Heart left ventricle (tissue), 13 donors: ENCODE measurements at regions not wholly inside any gene's neighbourhood (a gene's known extent, or its start where the extent isn't known, plus 50 kb on each side); places are given as distances from the start of the nearest gene placed in this dataset.

Experiments
- CTCF ChIP-seq, 12 donors: fragments of 200-600 bp; sonication (generic) in 4 of 12; IDR thresholded peaks; one replicate each; pipeline versions ENCODE4 v1.5.0 to v1.8.0; 2018 to 2022; ENCODE audit warnings: antibody characterized with exemption in 12 of 12, mild to moderate bottlenecking in 5 of 12
- POLR2A ChIP-seq, 2 donors: fragments of 450-650 bp; IDR thresholded peaks; one replicate each; pipeline ENCODE4 v1.6.1; 2017; ENCODE audit warnings: antibody characterized with exemption in 2 of 2, mild to moderate bottlenecking in 2 of 2, moderate library complexity in 2 of 2
- donor health status: ischemic (EF 13 %, LVEDD 7.1; RV severe dilation, severe dysfunction).
- donor health status: DM: no; HTN: yes; CAD: no.
- donor health status: DM: no; HTN: no; CAD: no.
- donor health status: ischemic (EF 25% LVEDD 6.9; RV normal size, moderate dysfunction).
- donor health status: ischemic (EF 25% LVEDD 5.7; RV mildly dilated, moderate dysfunction).
- donor health status: ischemic (EF 35%, LVEDD 5.7; RV mildly dilated, moderate dysfunction).
- donor health status: nonischemic (EF 11% LVEDD 7.7; RV severe dilation, severe dysfunction).
- donor health status: DM: yes; HTN: yes; CAD: no.
- donor health status: PGD.
- donor health status: ischemic (EF 29% LVEDD 5.4; RV normal size, mild dysfunction).
- donor health status: nonischemic (EF 23%, LVEDD 6.1; RV moderate dilation, normal function).

GRCh38 chr1:223490256-223490655 lies 97.0 kb downstream of the CCDC185 start:
- no peak for TF ChIP-seq CTCF (IDR thresholded peaks at IDR 0.05)
- TF ChIP-seq POLR2A (IDR thresholded peaks at IDR 0.05), result no peak
